ENCODE measurements at regions not wholly inside any gene's neighbourhood (a gene's known extent, or its start where the extent isn't known, plus 50 kb on each side); places are given as distances from the start of the nearest gene placed in this dataset.

GRCh38 chr2:82879803-82880202 lies 1579.3 kb downstream of the SUCLG1 start:
- no peaks in the 10 kb centered on the region for H3K4me1 ChIP-seq
- no peak overlapping the region for H3K4me3 ChIP-seq
- FAIRE-seq (no peak), DNase-seq (ENCODE audit: low read depth in 1 of 2, low spot score in 1 of 2) (no peak), ATAC-seq (no peak)
- 61% methylated on average over 2 of the region's 2 CpGs for WGBS (ENCODE audit: missing lambda C conversion rate)
- no peak overlapping the region for H3K27ac ChIP-seq
- H3K9me3 ChIP-seq: peaks cover 7% of the 10 kb centered on the region; the same call in 2 of the 3 replicates
- H3K4me2 ChIP-seq: no peak overlapping the region
- TF ChIP-seq E2F6 (IDR thresholded peaks at IDR 0.05; ENCODE audit: borderline replicate concordance, low read depth) (no peak), HES2 (IDR thresholded peaks at IDR 0.05) (no peak), EHF (CRISPR knock-in tag; IDR thresholded peaks at IDR 0.05) (no peak), FOSL2 (IDR thresholded peaks at IDR 0.05) (no peak), FOSL2 (CRISPR knock-in tag; IDR thresholded peaks at IDR 0.05) (no peak), SMC3 (IDR thresholded peaks at IDR 0.05) (no peak), MAFK (IDR thresholded peaks at IDR 0.05; ENCODE audit: partially characterized antibody) (no peak), EP300 (IDR thresholded peaks at IDR 0.05) (no peak), MAX (IDR thresholded peaks at IDR 0.05) (no peak), PBX3 (IDR thresholded peaks at IDR 0.05) (no peak), HOXA7 (CRISPR knock-in tag; IDR thresholded peaks at IDR 0.05) (no peak), PHF8 (IDR thresholded peaks at IDR 0.05; ENCODE audit: borderline replicate concordance, low read depth) (no peak), JUNB (IDR thresholded peaks at IDR 0.05) (no peak), SREBF2 (IDR thresholded peaks at IDR 0.05) (no peak), CEBPB (IDR thresholded peaks at IDR 0.05) (no peak), CBX2 (IDR thresholded peaks at IDR 0.05; ENCODE audit: borderline replicate concordance, low read depth) (no peak), RNF2 (IDR thresholded peaks at IDR 0.05; ENCODE audit: borderline replicate concordance, low read depth) (no peak), ZC3H11A (IDR thresholded peaks at IDR 0.05) (no peak), JUN (IDR thresholded peaks at IDR 0.05) (no peak), POLR2A (IDR thresholded peaks at IDR 0.05; ENCODE audit: low read length) (no peak)
- CTCF ChIA-PET: no interaction called here
- POLR2A ChIA-PET: no interaction called here

- CTCF ChIA-PET: no interaction called here
These were observed 1583.2 kb downstream of the SUCLG1 start for GRCh38 chr2:82875858-82876257.

More at GRCh38 chr2:82875858-82876257, 1583.2 kb downstream of the SUCLG1 start:
- H3K4me2 ChIP-seq: no peak overlapping the region
- TF ChIP-seq HOXB13 (CRISPR knock-in tag; IDR thresholded peaks at IDR 0.05; ENCODE audit: low read depth): no peak
- TF ChIP-seq POLR2A (IDR thresholded peaks at IDR 0.05; ENCODE audit: low read length): no peak
- no peak for TF ChIP-seq MYC (IDR thresholded peaks at IDR 0.05; ENCODE audit: borderline replicate concordance, low read length)
- no peak for TF ChIP-seq CHD4 (IDR thresholded peaks at IDR 0.05; ENCODE audit: borderline replicate concordance)
- TF ChIP-seq NR3C1 (IDR thresholded peaks at IDR 0.05): no peak
- TF ChIP-seq FOXS1 (CRISPR knock-in tag; IDR thresholded peaks at IDR 0.05): no peak
- no peak for TF ChIP-seq NPAS2 (CRISPR knock-in tag; IDR thresholded peaks at IDR 0.05; ENCODE audit: borderline replicate concordance)
- no peak for TF ChIP-seq HMGXB4 (CRISPR knock-in tag; IDR thresholded peaks at IDR 0.05; ENCODE audit: borderline replicate concordance)
- ATAC-seq (no peak), FAIRE-seq (no peak), DNase-seq (ENCODE audit: low read depth in 1 of 2, low spot score in 1 of 2) (no peak)
- POLR2A ChIA-PET: no interaction called here
- H3K4me1 ChIP-seq: no peaks in the 10 kb centered on the region
- H3K27ac ChIP-seq: no peak overlapping the region
- H3K9me3 ChIP-seq: peaks cover 14% of the 10 kb centered on the region; the same call in 2 of the 3 replicates
- H3K4me3 ChIP-seq: no peak overlapping the region
- WGBS (ENCODE audit: missing lambda C conversion rate): 21% methylated on average over 6 of the region's 6 CpGs
